Neutrophil (primary cell): ENCODE measurements at regions not wholly inside any gene's neighbourhood (a gene's known extent, or its start where the extent isn't known, plus 50 kb on each side); places are given as distances from the start of the nearest gene placed in this dataset.

Experiments used
- H3K27ac ChIP-seq: fragments of 200-600 bp; sonication (generic); 2 replicates; pipeline ENCODE4 v1.5.1; 2016; ENCODE audit warnings: mild to moderate bottlenecking, moderate library complexity
- H3K27me3 ChIP-seq: fragments of 200-600 bp; sonication (generic); 2 replicates; pipeline ENCODE4 v1.6.0; 2016; ENCODE audit warnings: mild to moderate bottlenecking
- H3K36me3 ChIP-seq: fragments of 200-600 bp; sonication (generic); 2 replicates; pipeline ENCODE4 v1.5.1; 2017
- H3K4me1 ChIP-seq, 2 experiments: fragments of 200-600 bp in 1 of 2; sonication (generic) in 1 of 2; 1 replicate in 1 of 2; 2 replicates in 1 of 2; pipeline versions ENCODE4 v1.5.1 to v1.6.1; 2013 to 2016; ENCODE audit warnings: low read depth in 1 of 2, low read length in 1 of 2, mild to moderate bottlenecking in 1 of 2, moderate library complexity in 1 of 2; ENCODE audit not compliant: control insufficient read depth in 1 of 2, insufficient read depth in 1 of 2
- H3K4me3 ChIP-seq, 2 experiments: fragments of 200-600 bp in 1 of 2; sonication (generic) in 1 of 2; 1 replicate in 1 of 2; 2 replicates in 1 of 2; pipeline ENCODE4 v1.5.1; 2013 to 2016; ENCODE audit warnings: low read depth in 1 of 2, low read length in 1 of 2, mild to moderate bottlenecking in 1 of 2, moderate library complexity in 1 of 2
- H3K9me3 ChIP-seq: fragments of 200-600 bp; sonication (generic); 2 replicates; pipeline ENCODE4 v1.5.1; 2016
- TF ChIP-seq, protein P1 (sequence below): fragments of 200-600 bp; sonication (generic); IDR thresholded peaks from 2 replicates; pipeline ENCODE4 v1.5.1; 2016; ENCODE audit warnings: antibody characterized with exemption

GRCh38 chr13:26484196-26484595 lies 73.3 kb upstream of the WASF3 start:
- H3K9me3 ChIP-seq: no peaks in the 10 kb centered on the region
- no peaks in the 10 kb centered on the region for H3K4me1 ChIP-seq
- TF ChIP-seq, protein P1, sequence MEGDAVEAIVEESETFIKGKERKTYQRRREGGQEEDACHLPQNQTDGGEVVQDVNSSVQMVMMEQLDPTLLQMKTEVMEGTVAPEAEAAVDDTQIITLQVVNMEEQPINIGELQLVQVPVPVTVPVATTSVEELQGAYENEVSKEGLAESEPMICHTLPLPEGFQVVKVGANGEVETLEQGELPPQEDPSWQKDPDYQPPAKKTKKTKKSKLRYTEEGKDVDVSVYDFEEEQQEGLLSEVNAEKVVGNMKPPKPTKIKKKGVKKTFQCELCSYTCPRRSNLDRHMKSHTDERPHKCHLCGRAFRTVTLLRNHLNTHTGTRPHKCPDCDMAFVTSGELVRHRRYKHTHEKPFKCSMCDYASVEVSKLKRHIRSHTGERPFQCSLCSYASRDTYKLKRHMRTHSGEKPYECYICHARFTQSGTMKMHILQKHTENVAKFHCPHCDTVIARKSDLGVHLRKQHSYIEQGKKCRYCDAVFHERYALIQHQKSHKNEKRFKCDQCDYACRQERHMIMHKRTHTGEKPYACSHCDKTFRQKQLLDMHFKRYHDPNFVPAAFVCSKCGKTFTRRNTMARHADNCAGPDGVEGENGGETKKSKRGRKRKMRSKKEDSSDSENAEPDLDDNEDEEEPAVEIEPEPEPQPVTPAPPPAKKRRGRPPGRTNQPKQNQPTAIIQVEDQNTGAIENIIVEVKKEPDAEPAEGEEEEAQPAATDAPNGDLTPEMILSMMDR: no peak
- no peaks in the 10 kb centered on the region for H3K27me3 ChIP-seq
- H3K27ac ChIP-seq: no peak overlapping the region
- no peak overlapping the region for H3K4me3 ChIP-seq
- no peaks in the 10 kb centered on the region for H3K36me3 ChIP-seq

GRCh38 chr13:26485288-26485687 lies 72.2 kb upstream of the WASF3 start:
- no peak overlapping the region for H3K27ac ChIP-seq
- TF ChIP-seq, protein P1: no peak
- no peak overlapping the region for H3K4me3 ChIP-seq
- H3K27me3 ChIP-seq: no peaks in the 10 kb centered on the region
- H3K4me1 ChIP-seq: no peaks in the 10 kb centered on the region
- H3K36me3 ChIP-seq: no peaks in the 10 kb centered on the region
- no peaks in the 10 kb centered on the region for H3K9me3 ChIP-seq

- Histone ChIP-seq H3K27ac (no peak overlapping the region), H3K4me1 (no peaks in the 10 kb centered on the region), H3K36me3 (no peaks in the 10 kb centered on the region), H3K27me3 (no peaks in the 10 kb centered on the region), H3K9me3 (no peaks in the 10 kb centered on the region), H3K4me3 (no peak overlapping the region)
- TF ChIP-seq, protein P1: no peak
Measured at GRCh38 chr13:26485786-26486185, 71.7 kb upstream of the WASF3 start.

DNA sequence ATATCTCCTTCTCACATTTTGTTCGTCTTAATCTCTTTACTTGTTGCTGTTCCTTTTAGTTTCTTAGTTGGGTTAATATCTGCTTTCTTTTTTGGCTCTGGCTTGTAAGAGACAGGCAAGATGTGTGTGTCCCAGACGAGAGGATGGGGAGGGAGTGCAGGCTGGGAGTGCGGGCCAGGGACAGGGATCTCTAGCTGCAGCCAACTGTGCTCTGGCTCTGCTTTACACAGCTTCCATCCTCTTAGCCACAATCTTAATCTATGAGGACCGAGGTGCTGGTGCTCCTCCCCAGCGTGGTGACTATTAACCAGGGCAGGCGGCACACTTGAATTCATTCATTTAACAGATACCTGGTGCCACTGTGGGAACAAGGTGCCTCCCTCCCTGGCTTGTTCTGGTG lies 70.9 kb upstream of the WASF3 start:
- TF ChIP-seq, protein P1: no peak
- no peaks in the 10 kb centered on the region for H3K36me3 ChIP-seq
- no peaks in the 10 kb centered on the region for H3K9me3 ChIP-seq
- no peaks in the 10 kb centered on the region for H3K27me3 ChIP-seq
- H3K4me1 ChIP-seq: no peaks in the 10 kb centered on the region
- no peak overlapping the region for H3K27ac ChIP-seq
- no peak overlapping the region for H3K4me3 ChIP-seq

- Histone ChIP-seq H3K27me3 (no peaks in the 10 kb centered on the region), H3K9me3 (no peaks in the 10 kb centered on the region), H3K4me3 (no peak overlapping the region), H3K27ac (no peak overlapping the region), H3K4me1 (no peaks in the 10 kb centered on the region), H3K36me3 (no peaks in the 10 kb centered on the region)
- TF ChIP-seq, protein P1: no peak
Measured at GRCh38 chr13:26487781-26488180, 69.7 kb upstream of the WASF3 start.
